Breast epithelium (tissue), 3 donors: ENCODE measurements at regions not wholly inside any gene's neighbourhood (a gene's known extent, or its start where the extent isn't known, plus 50 kb on each side); places are given as distances from the start of the nearest gene placed in this dataset.
"Not testable (repeated sequence)": the region's sequence is repeated elsewhere in the genome, so short reads cannot be mapped to it uniquely, and the experiment has no call there.

Source experiments
- POLR2A ChIP-seq: fragments of 450-650 bp; IDR thresholded peaks from one replicate; pipeline ENCODE4 v1.6.1; 2016; ENCODE audit warnings: antibody characterized with exemption, mild to moderate bottlenecking, moderate library complexity
- POLR2AphosphoS5 ChIP-seq, 3 donors: sonication (generic); formaldehyde crosslinking; IDR thresholded peaks; one replicate each; pipeline ENCODE4 v1.6.1; 2017; ENCODE audit warnings: antibody characterized with exemption in 3 of 3
- TF ChIP-seq, protein P1 (sequence below), 3 donors: fragments of 450-650 bp; IDR thresholded peaks; one replicate each; pipeline ENCODE4 v1.5.1; 2016 to 2017; ENCODE audit warnings: antibody characterized with exemption in 3 of 3, mild to moderate bottlenecking in 3 of 3, moderate library complexity in 3 of 3

- not testable (repeated sequence) for TF ChIP-seq POLR2A; POLR2AphosphoS5 (IDR thresholded peaks at IDR 0.05)
- TF ChIP-seq, protein P1, sequence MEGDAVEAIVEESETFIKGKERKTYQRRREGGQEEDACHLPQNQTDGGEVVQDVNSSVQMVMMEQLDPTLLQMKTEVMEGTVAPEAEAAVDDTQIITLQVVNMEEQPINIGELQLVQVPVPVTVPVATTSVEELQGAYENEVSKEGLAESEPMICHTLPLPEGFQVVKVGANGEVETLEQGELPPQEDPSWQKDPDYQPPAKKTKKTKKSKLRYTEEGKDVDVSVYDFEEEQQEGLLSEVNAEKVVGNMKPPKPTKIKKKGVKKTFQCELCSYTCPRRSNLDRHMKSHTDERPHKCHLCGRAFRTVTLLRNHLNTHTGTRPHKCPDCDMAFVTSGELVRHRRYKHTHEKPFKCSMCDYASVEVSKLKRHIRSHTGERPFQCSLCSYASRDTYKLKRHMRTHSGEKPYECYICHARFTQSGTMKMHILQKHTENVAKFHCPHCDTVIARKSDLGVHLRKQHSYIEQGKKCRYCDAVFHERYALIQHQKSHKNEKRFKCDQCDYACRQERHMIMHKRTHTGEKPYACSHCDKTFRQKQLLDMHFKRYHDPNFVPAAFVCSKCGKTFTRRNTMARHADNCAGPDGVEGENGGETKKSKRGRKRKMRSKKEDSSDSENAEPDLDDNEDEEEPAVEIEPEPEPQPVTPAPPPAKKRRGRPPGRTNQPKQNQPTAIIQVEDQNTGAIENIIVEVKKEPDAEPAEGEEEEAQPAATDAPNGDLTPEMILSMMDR (IDR thresholded peaks at IDR 0.05), result not testable (repeated sequence)
Measured at GRCh38 chr6:93636987-93637664, 217.8 kb upstream of the EPHA7 start.
